ENCODE measurements at regions not wholly inside any gene's neighbourhood (a gene's known extent, or its start where the extent isn't known, plus 50 kb on each side); places are given as distances from the start of the nearest gene placed in this dataset.
A peak's percentile ranks its signal among the peaks of the same experiment; 100 is the strongest.

GRCh38 chr5:27476356-27476988, 438.1 kb upstream of the CDH9 start:
- H3K4me3 ChIP-seq (ENCODE audit: low read depth, low read length) = peak overlapping the region; percentile 4
- no peak overlapping the region for H3K9ac ChIP-seq (ENCODE audit: low read depth, low read length)
- peaks cover 25% of the 10 kb centered on the region for H3K36me3 ChIP-seq (ENCODE audit: control insufficient read depth, insufficient read depth, low read length)
- no peaks in the 10 kb centered on the region for H3K4me1 ChIP-seq (ENCODE audit: control insufficient read depth, insufficient read depth, low read length)
- H3K9me3 ChIP-seq (ENCODE audit: control insufficient read depth, insufficient read depth, low read length) = peaks cover 3% of the 10 kb centered on the region
- no peaks in the 10 kb centered on the region for H3K27me3 ChIP-seq (ENCODE audit: control insufficient read depth, insufficient read depth, low read length)

- Histone ChIP-seq H3K9me3 (ENCODE audit: control insufficient read depth, insufficient read depth, low read length) (peaks cover 3% of the 10 kb centered on the region), H3K36me3 (ENCODE audit: control insufficient read depth, insufficient read depth, low read length) (peaks cover 25% of the 10 kb centered on the region), H3K9ac (ENCODE audit: low read depth, low read length) (no peak overlapping the region), H3K4me3 (ENCODE audit: low read depth, low read length) (peak overlapping the region; percentile 74), H3K4me1 (ENCODE audit: control insufficient read depth, insufficient read depth, low read length) (no peaks in the 10 kb centered on the region), H3K27me3 (ENCODE audit: control insufficient read depth, insufficient read depth, low read length) (no peaks in the 10 kb centered on the region)
Measured at GRCh38 chr5:27475063-27475462, 436.7 kb upstream of the CDH9 start.

GRCh38 chr5:27474395-27474794, 436.0 kb upstream of the CDH9 start:
- Histone ChIP-seq H3K27me3 (ENCODE audit: control insufficient read depth, insufficient read depth, low read length) (no peaks in the 10 kb centered on the region), H3K36me3 (ENCODE audit: control insufficient read depth, insufficient read depth, low read length) (peaks cover 25% of the 10 kb centered on the region), H3K9me3 (ENCODE audit: control insufficient read depth, insufficient read depth, low read length) (peaks cover 3% of the 10 kb centered on the region), H3K9ac (ENCODE audit: low read depth, low read length) (peak overlapping the region; percentile 80), H3K4me3 (ENCODE audit: low read depth, low read length) (peak overlapping the region; percentile 74), H3K4me1 (ENCODE audit: control insufficient read depth, insufficient read depth, low read length) (no peaks in the 10 kb centered on the region)

- Histone ChIP-seq H3K9ac (ENCODE audit: low read depth, low read length) (peak overlapping the region; percentile 80), H3K9me3 (ENCODE audit: control insufficient read depth, insufficient read depth, low read length) (peaks cover 3% of the 10 kb centered on the region), H3K4me1 (ENCODE audit: control insufficient read depth, insufficient read depth, low read length) (no peaks in the 10 kb centered on the region), H3K36me3 (ENCODE audit: control insufficient read depth, insufficient read depth, low read length) (peaks cover 25% of the 10 kb centered on the region), H3K4me3 (ENCODE audit: low read depth, low read length) (peak overlapping the region; percentile 74), H3K27me3 (ENCODE audit: control insufficient read depth, insufficient read depth, low read length) (no peaks in the 10 kb centered on the region)
Measured at GRCh38 chr5:27474047-27474309, 435.6 kb upstream of the CDH9 start.

GRCh38 chr5:27473307-27474046, 435.1 kb upstream of the CDH9 start:
- H3K36me3 ChIP-seq (ENCODE audit: control insufficient read depth, insufficient read depth, low read length) = peaks cover 25% of the 10 kb centered on the region
- peaks cover 3% of the 10 kb centered on the region for H3K9me3 ChIP-seq (ENCODE audit: control insufficient read depth, insufficient read depth, low read length)
- peak overlapping the region; percentile 74 for H3K4me3 ChIP-seq (ENCODE audit: low read depth, low read length)
- H3K27me3 ChIP-seq (ENCODE audit: control insufficient read depth, insufficient read depth, low read length) = no peaks in the 10 kb centered on the region
- H3K9ac ChIP-seq (ENCODE audit: low read depth, low read length) = peak overlapping the region; percentile 80
- no peaks in the 10 kb centered on the region for H3K4me1 ChIP-seq (ENCODE audit: control insufficient read depth, insufficient read depth, low read length)

- peak overlapping the region; percentile 80 for H3K9ac ChIP-seq (ENCODE audit: low read depth, low read length)
- peak overlapping the region; percentile 74 for H3K4me3 ChIP-seq (ENCODE audit: low read depth, low read length)
- peaks cover 25% of the 10 kb centered on the region for H3K36me3 ChIP-seq (ENCODE audit: control insufficient read depth, insufficient read depth, low read length)
- peaks cover 3% of the 10 kb centered on the region for H3K9me3 ChIP-seq (ENCODE audit: control insufficient read depth, insufficient read depth, low read length)
- H3K27me3 ChIP-seq (ENCODE audit: control insufficient read depth, insufficient read depth, low read length) = no peaks in the 10 kb centered on the region
- no peaks in the 10 kb centered on the region for H3K4me1 ChIP-seq (ENCODE audit: control insufficient read depth, insufficient read depth, low read length)
Measured at GRCh38 chr5:27472871-27473270, 434.5 kb upstream of the CDH9 start.

GRCh38 chr5:27472000-27472763, 433.8 kb upstream of the CDH9 start:
- H3K9ac ChIP-seq (ENCODE audit: low read depth, low read length) = peak overlapping the region; percentile 80
- H3K27me3 ChIP-seq (ENCODE audit: control insufficient read depth, insufficient read depth, low read length) = no peaks in the 10 kb centered on the region
- no peaks in the 10 kb centered on the region for H3K4me1 ChIP-seq (ENCODE audit: control insufficient read depth, insufficient read depth, low read length)
- peak overlapping the region; percentile 74 for H3K4me3 ChIP-seq (ENCODE audit: low read depth, low read length)
- H3K36me3 ChIP-seq (ENCODE audit: control insufficient read depth, insufficient read depth, low read length) = peaks cover 21% of the 10 kb centered on the region
- peaks cover 3% of the 10 kb centered on the region for H3K9me3 ChIP-seq (ENCODE audit: control insufficient read depth, insufficient read depth, low read length)

- Histone ChIP-seq H3K27me3 (ENCODE audit: control insufficient read depth, insufficient read depth, low read length) (no peaks in the 10 kb centered on the region), H3K4me1 (ENCODE audit: control insufficient read depth, insufficient read depth, low read length) (no peaks in the 10 kb centered on the region), H3K9ac (ENCODE audit: low read depth, low read length) (no peak overlapping the region), H3K36me3 (ENCODE audit: control insufficient read depth, insufficient read depth, low read length) (no peaks in the 10 kb centered on the region), H3K9me3 (ENCODE audit: control insufficient read depth, insufficient read depth, low read length) (no peaks in the 10 kb centered on the region), H3K4me3 (ENCODE audit: low read depth, low read length) (no peak overlapping the region)
Measured at GRCh38 chr5:27466959-27467358, 428.6 kb upstream of the CDH9 start.

- no peak overlapping the region for H3K9ac ChIP-seq (ENCODE audit: low read depth, low read length)
- H3K4me3 ChIP-seq (ENCODE audit: low read depth, low read length) = no peak overlapping the region
- no peaks in the 10 kb centered on the region for H3K9me3 ChIP-seq (ENCODE audit: control insufficient read depth, insufficient read depth, low read length)
- no peaks in the 10 kb centered on the region for H3K4me1 ChIP-seq (ENCODE audit: control insufficient read depth, insufficient read depth, low read length)
- no peaks in the 10 kb centered on the region for H3K36me3 ChIP-seq (ENCODE audit: control insufficient read depth, insufficient read depth, low read length)
- H3K27me3 ChIP-seq (ENCODE audit: control insufficient read depth, insufficient read depth, low read length) = no peaks in the 10 kb centered on the region
Measured at GRCh38 chr5:27465140-27465539, 426.8 kb upstream of the CDH9 start.

GRCh38 chr5:27463446-27464149, 425.2 kb upstream of the CDH9 start:
- Histone ChIP-seq H3K9ac (ENCODE audit: low read depth, low read length) (no peak overlapping the region), H3K4me3 (ENCODE audit: low read depth, low read length) (no peak overlapping the region), H3K36me3 (ENCODE audit: control insufficient read depth, insufficient read depth, low read length) (no peaks in the 10 kb centered on the region), H3K27me3 (ENCODE audit: control insufficient read depth, insufficient read depth, low read length) (no peaks in the 10 kb centered on the region), H3K9me3 (ENCODE audit: control insufficient read depth, insufficient read depth, low read length) (no peaks in the 10 kb centered on the region), H3K4me1 (ENCODE audit: control insufficient read depth, insufficient read depth, low read length) (no peaks in the 10 kb centered on the region)

- Histone ChIP-seq H3K27me3 (ENCODE audit: control insufficient read depth, insufficient read depth, low read length) (no peaks in the 10 kb centered on the region), H3K9ac (ENCODE audit: low read depth, low read length) (no peak overlapping the region)
Measured at GRCh38 chr5:27462936-27463335, 424.6 kb upstream of the CDH9 start.

More at GRCh38 chr5:27462936-27463335, 424.6 kb upstream of the CDH9 start:
- no peak overlapping the region for H3K4me3 ChIP-seq (ENCODE audit: low read depth, low read length)
- H3K36me3 ChIP-seq (ENCODE audit: control insufficient read depth, insufficient read depth, low read length) = no peaks in the 10 kb centered on the region
- no peaks in the 10 kb centered on the region for H3K4me1 ChIP-seq (ENCODE audit: control insufficient read depth, insufficient read depth, low read length)
- H3K9me3 ChIP-seq (ENCODE audit: control insufficient read depth, insufficient read depth, low read length) = no peaks in the 10 kb centered on the region
